ENCODE measurements at regions not wholly inside any gene's neighbourhood (a gene's known extent, or its start where the extent isn't known, plus 50 kb on each side); places are given as distances from the start of the nearest gene placed in this dataset.

DNA sequence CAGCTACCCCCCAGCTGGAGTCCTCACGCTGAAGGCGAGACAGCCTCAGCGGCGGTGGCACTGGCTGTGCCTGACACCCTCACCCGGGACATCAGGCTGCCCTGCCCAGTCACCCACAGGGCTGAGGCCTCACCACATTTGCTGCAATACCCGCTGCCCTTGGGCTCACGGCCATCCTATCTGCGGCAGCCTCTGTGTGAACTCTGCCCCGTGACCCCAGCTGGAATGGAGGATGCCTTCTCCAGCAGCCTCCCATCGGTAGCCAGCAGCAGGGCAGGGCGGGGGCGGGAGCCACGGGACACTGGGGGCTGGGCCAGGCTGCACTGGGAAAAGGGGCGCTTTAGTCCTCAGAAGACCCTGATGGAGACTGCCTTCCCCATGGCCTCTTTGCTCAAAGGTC lies 112.4 kb upstream of the ZBTB40 start:
- TF ChIP-seq EZH2 (IDR thresholded peaks at IDR 0.05) (no peak), POLR2AphosphoS5 (IDR thresholded peaks at IDR 0.05; ENCODE audit: borderline replicate concordance, low read depth, low read length) (no peak)
